Gastroesophageal sphincter (tissue), 3 donors: ENCODE measurements at regions not wholly inside any gene's neighbourhood (a gene's known extent, or its start where the extent isn't known, plus 50 kb on each side); places are given as distances from the start of the nearest gene placed in this dataset.

Experiments
- EP300 ChIP-seq: sonication (generic); formaldehyde crosslinking; IDR thresholded peaks from one replicate; pipeline ENCODE4 v1.6.1; 2017; ENCODE audit warnings: antibody characterized with exemption, mild to moderate bottlenecking
- POLR2AphosphoS5 ChIP-seq: sonication (generic); formaldehyde crosslinking; IDR thresholded peaks from one replicate; pipeline ENCODE4 v1.6.1; 2017; ENCODE audit warnings: antibody characterized with exemption
- TF ChIP-seq, protein P1 (sequence below), 4 experiments: fragments of 200-600 bp in 2 of 4; fragments of 450-650 bp in 2 of 4; sonication (generic) in 1 of 4; IDR thresholded peaks; one replicate each; pipeline ENCODE4 v1.5.1; 2017 to 2019; ENCODE audit warnings: antibody characterized with exemption in 4 of 4, mild to moderate bottlenecking in 2 of 4, moderate library complexity in 2 of 4

DNA sequence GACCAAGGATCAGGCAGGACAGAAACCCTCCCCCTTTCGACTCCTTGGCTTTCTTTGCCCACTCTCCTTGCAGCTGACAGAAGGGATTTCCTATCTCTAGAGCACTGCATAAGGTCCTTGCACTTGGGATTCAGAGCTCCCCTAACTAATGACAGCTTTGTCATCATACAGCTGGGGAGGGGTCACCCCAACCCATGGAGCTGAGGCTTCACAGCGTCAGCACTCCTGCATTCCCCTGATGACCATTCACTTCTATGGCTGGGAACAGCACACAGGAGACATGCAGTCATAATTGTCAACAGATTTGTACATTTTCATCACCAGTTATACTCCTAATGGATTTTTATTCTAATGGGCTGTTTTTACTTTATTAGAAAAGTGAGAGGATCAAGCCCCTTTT is 161.7 kb upstream of the C1orf87 start:
- TF ChIP-seq, protein P1, sequence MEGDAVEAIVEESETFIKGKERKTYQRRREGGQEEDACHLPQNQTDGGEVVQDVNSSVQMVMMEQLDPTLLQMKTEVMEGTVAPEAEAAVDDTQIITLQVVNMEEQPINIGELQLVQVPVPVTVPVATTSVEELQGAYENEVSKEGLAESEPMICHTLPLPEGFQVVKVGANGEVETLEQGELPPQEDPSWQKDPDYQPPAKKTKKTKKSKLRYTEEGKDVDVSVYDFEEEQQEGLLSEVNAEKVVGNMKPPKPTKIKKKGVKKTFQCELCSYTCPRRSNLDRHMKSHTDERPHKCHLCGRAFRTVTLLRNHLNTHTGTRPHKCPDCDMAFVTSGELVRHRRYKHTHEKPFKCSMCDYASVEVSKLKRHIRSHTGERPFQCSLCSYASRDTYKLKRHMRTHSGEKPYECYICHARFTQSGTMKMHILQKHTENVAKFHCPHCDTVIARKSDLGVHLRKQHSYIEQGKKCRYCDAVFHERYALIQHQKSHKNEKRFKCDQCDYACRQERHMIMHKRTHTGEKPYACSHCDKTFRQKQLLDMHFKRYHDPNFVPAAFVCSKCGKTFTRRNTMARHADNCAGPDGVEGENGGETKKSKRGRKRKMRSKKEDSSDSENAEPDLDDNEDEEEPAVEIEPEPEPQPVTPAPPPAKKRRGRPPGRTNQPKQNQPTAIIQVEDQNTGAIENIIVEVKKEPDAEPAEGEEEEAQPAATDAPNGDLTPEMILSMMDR (IDR thresholded peaks at IDR 0.05): no peak
- TF ChIP-seq EP300 (no peak), POLR2AphosphoS5 (no peak)
